Endothelial cell of umbilical vein (primary cell): ENCODE measurements at regions not wholly inside any gene's neighbourhood (a gene's known extent, or its start where the extent isn't known, plus 50 kb on each side); places are given as distances from the start of the nearest gene placed in this dataset.

ENCODE experiments used
- BruUV-seq: library from RNA; stranded (reverse); fragments of 400-500 nt; replicated peaks from 2 replicates; lab custom pipeline; 2021; lab: Mats Ljungman, UMichigan
- CTCF ChIA-PET: fragments of 300-600, 350-600 bp; sonication (Branson Sonifier 250); formaldehyde crosslinking; loops from one replicate; lab custom pipeline; 2021; ENCODE audit warnings: antibody characterized with exemption, inconsistent platforms; lab: Charles Lee
- POLR2A ChIA-PET: fragments of 300-600, 350-600 bp; sonication (Branson Sonifier 250); formaldehyde crosslinking; loops from one replicate; lab custom pipeline; 2021; ENCODE audit warnings: antibody characterized with exemption, inconsistent platforms; lab: Charles Lee
- DNase-seq: peaks from one replicate; pipeline ENCODE4 v3.0.0-alpha.2; 2011; ENCODE audit warnings: low read depth, low spot score
- FAIRE-seq: peaks from 2 replicates; lab custom pipeline; 2011; peaks lifted over from hg19 to GRCh38; lab: Jason Lieb, UNC
- H2AFZ ChIP-seq: 2 replicates; pipeline ENCODE4 v1.6.0; 2012; ENCODE audit warnings: low read depth, low read length, control low read depth, inconsistent platforms
- H3K27ac ChIP-seq: 2 replicates; pipeline ENCODE4 v1.5.1; 2011; ENCODE audit warnings: low read depth, mild to moderate bottlenecking, control low read depth, low read length, moderate library complexity; ENCODE audit not compliant: insufficient read depth
- H3K27me3 ChIP-seq, 2 experiments: 2 replicates each; pipeline versions ENCODE4 v1.6.0 to v1.6.1; 2011; ENCODE audit warnings: low read length in 2 of 2, mixed read lengths in 1 of 2; ENCODE audit not compliant: control insufficient read depth in 2 of 2, insufficient read depth in 2 of 2
- H3K36me3 ChIP-seq, 2 experiments: 2 replicates in 1 of 2; 3 replicates in 1 of 2; pipeline ENCODE4 v1.5.1; 2011; ENCODE audit warnings: low read length in 2 of 2, mild to moderate bottlenecking in 1 of 2, moderate library complexity in 1 of 2; ENCODE audit not compliant: control insufficient read depth in 2 of 2, insufficient read depth in 2 of 2; ENCODE audit errors: extremely low read depth in 1 of 2
- H3K4me1 ChIP-seq: 3 replicates; pipeline ENCODE4 v1.5.1; 2011; ENCODE audit warnings: mild to moderate bottlenecking, low read length; ENCODE audit not compliant: control insufficient read depth, insufficient read depth; ENCODE audit errors: extremely low read depth
- H3K4me2 ChIP-seq: 2 replicates; pipeline ENCODE4 v1.6.1; 2011; ENCODE audit warnings: low read length, control low read depth, mixed read lengths; ENCODE audit not compliant: insufficient read depth
- H3K4me3 ChIP-seq, 3 experiments: fragments of 200-600 bp in 1 of 3; sonication (generic), shearing (Covaris generic) in 1 of 3; replicated peaks in 1 of 3; 2 replicates each; pipeline ENCODE4 v1.5.1; 2011 to 2016; ENCODE audit warnings: control low read depth in 3 of 3, low read length in 3 of 3, mild to moderate bottlenecking in 2 of 3, inconsistent platforms in 1 of 3, low read depth in 1 of 3, moderate library complexity in 1 of 3; ENCODE audit not compliant: insufficient read depth in 1 of 3
- H3K79me2 ChIP-seq: 2 replicates; pipeline ENCODE4 v1.6.0; 2012; ENCODE audit warnings: low read length, inconsistent platforms; ENCODE audit not compliant: control insufficient read depth, insufficient read depth
- H3K9ac ChIP-seq: replicated peaks from 2 replicates; pipeline ENCODE3; 2011; ENCODE audit warnings: low read length, control low read depth; ENCODE audit not compliant: insufficient read depth; ENCODE audit errors: extremely low read depth
- H3K9me1 ChIP-seq: replicated peaks from 3 replicates; pipeline ENCODE4 v1.6.0; 2011; ENCODE audit warnings: mild to moderate bottlenecking, low read length; ENCODE audit not compliant: control insufficient read depth, insufficient read depth; ENCODE audit errors: extremely low read depth
- H3K9me3 ChIP-seq: replicated peaks from 2 replicates; pipeline ENCODE4 v1.5.1; 2012; ENCODE audit warnings: low read length, inconsistent platforms; ENCODE audit not compliant: control insufficient read depth, insufficient read depth
- H4K20me1 ChIP-seq: replicated peaks from 2 replicates; pipeline ENCODE3; 2011; ENCODE audit warnings: mild to moderate bottlenecking, low read length; ENCODE audit not compliant: control insufficient read depth, insufficient read depth; ENCODE audit errors: extremely low read depth
- EZH2 ChIP-seq: IDR thresholded peaks from 2 replicates; pipeline ENCODE4 v1.6.1; 2012; ENCODE audit warnings: borderline replicate concordance, low read depth, mild to moderate bottlenecking, moderate library complexity, low read length, inconsistent platforms; ENCODE audit not compliant: severe bottlenecking
- FOS ChIP-seq: IDR thresholded peaks from 2 replicates; pipeline ENCODE4 v1.6.1; 2011; ENCODE audit warnings: mild to moderate bottlenecking, low read length, moderate library complexity, borderline replicate concordance; ENCODE audit not compliant: insufficient read depth
- GATA2 ChIP-seq: IDR thresholded peaks from 2 replicates; pipeline ENCODE4 v1.7.0; 2011; ENCODE audit warnings: low read depth, mild to moderate bottlenecking, moderate library complexity, mixed read lengths, low read length; ENCODE audit not compliant: insufficient read length, insufficient read depth
- JUN ChIP-seq: IDR thresholded peaks from 2 replicates; pipeline ENCODE4 v1.6.1; 2011; ENCODE audit warnings: borderline replicate concordance, low read depth; ENCODE audit not compliant: insufficient read length, insufficient read depth
- MYC ChIP-seq: IDR thresholded peaks from one replicate; pipeline ENCODE4 v1.6.1; 2011; ENCODE audit warnings: mild to moderate bottlenecking, low read depth, low read length
- POLR2A ChIP-seq: IDR thresholded peaks from 2 replicates; pipeline ENCODE4 v1.6.1; 2012; ENCODE audit warnings: low read depth, mild to moderate bottlenecking, control low read depth, low read length
- POLR2AphosphoS5 ChIP-seq: IDR thresholded peaks from 2 replicates; pipeline ENCODE4 v1.6.1; 2012; ENCODE audit warnings: low read depth, mild to moderate bottlenecking, control low read depth, low read length, moderate library complexity; ENCODE audit not compliant: insufficient read depth
- dilution Hi-C: fragments of 300-500 bp; cut with MboI; formaldehyde crosslinking; loops from one replicate; pipeline ENCODE4 v1.15.0; 2019; ENCODE audit warnings: low sequenced_read_pairs; ENCODE audit not compliant: extremely low pct_ligation_motif_present
- intact Hi-C: fragments of 100-400 bp; cut with micrococcal nuclease; formaldehyde crosslinking; loops from one replicate; pipeline ENCODE4 v1.10.0; 2022
- TF ChIP-seq, protein P1 (sequence below), 2 donors: IDR thresholded peaks; 1 replicate in 1 of 2; 2 replicates in 1 of 2; pipeline ENCODE4 v1.5.1; 2011; ENCODE audit warnings: low read length in 2 of 2, mild to moderate bottlenecking in 2 of 2, moderate library complexity in 2 of 2, control low read depth in 1 of 2, inconsistent platforms in 1 of 2, low read depth in 1 of 2; ENCODE audit not compliant: insufficient read depth in 1 of 2; ENCODE audit errors: extremely low read depth in 1 of 2
- TF ChIP-seq, protein P2 (sequence below): IDR thresholded peaks from 2 replicates; pipeline ENCODE4 v1.6.1; 2011; ENCODE audit not compliant: insufficient read depth, insufficient read length

DNA sequence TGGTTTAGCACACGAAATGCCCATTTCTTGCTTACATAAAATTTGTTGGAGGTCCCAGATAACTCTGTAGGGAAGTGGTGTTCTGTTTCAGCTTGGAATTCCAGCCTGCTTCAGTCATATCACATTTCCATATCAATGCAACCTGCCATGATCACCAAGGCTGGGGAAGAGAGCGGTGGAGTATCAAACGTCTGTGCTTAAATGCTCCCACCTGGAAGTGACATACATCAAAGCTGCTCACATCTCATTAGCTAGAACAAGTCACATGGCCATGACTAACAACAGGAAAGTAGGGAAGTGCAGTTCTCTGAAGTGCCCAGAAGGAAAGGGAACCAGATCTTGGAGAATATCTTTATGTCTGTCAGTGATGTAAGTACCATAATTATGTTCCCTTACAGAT lies 130.2 kb upstream of the CFAP20DC start:
- POLR2A ChIA-PET = no interaction called here
- TF ChIP-seq EZH2 (no peak), MYC (no peak), GATA2 (no peak)
- TF ChIP-seq, protein P1, sequence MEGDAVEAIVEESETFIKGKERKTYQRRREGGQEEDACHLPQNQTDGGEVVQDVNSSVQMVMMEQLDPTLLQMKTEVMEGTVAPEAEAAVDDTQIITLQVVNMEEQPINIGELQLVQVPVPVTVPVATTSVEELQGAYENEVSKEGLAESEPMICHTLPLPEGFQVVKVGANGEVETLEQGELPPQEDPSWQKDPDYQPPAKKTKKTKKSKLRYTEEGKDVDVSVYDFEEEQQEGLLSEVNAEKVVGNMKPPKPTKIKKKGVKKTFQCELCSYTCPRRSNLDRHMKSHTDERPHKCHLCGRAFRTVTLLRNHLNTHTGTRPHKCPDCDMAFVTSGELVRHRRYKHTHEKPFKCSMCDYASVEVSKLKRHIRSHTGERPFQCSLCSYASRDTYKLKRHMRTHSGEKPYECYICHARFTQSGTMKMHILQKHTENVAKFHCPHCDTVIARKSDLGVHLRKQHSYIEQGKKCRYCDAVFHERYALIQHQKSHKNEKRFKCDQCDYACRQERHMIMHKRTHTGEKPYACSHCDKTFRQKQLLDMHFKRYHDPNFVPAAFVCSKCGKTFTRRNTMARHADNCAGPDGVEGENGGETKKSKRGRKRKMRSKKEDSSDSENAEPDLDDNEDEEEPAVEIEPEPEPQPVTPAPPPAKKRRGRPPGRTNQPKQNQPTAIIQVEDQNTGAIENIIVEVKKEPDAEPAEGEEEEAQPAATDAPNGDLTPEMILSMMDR (IDR thresholded peaks at IDR 0.05; ENCODE audit: extremely low read depth in 1 of 2, insufficient read depth in 1 of 2, low read depth in 1 of 2, low read length in 2 of 2) = no peak
- Histone ChIP-seq H3K27me3 (no peaks in the 10 kb centered on the region), H3K9me3 (no peaks in the 10 kb centered on the region), H3K79me2 (no peaks in the 10 kb centered on the region), H3K4me1 (no peaks in the 10 kb centered on the region), H3K9ac (no peak overlapping the region), H3K36me3 (no peaks in the 10 kb centered on the region), H3K9me1 (no peaks in the 10 kb centered on the region), H4K20me1 (no peaks in the 10 kb centered on the region), H3K4me3 (no peak overlapping the region), H2AFZ (no peak overlapping the region), H3K27ac (no peak overlapping the region), H3K4me2 (no peak overlapping the region)
- DNase-seq (no peak), FAIRE-seq (no peak)
- intact Hi-C loops (no loop called here), dilution Hi-C loops (no loop called here)
- CTCF ChIA-PET = no interaction called here
- no TSS peak for BruUV-seq

DNA sequence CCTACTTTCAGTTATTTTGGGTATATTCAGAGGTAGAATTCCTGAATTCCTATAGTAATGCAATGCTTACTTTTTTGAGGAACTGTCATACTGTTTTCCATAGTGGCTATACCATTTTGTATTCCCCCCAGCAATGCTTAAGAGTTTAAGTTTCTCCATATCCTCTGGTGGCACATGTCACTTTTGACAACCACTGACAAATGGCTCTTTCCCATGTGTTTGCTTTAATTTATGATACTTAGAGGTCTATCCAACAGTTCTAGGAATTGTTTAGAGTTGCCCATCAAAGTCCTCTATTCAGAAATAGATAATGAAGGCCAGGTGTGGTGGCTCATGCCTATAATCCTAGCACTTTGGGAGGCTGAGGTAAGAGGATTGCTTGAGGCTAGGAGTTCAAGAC lies 128.9 kb upstream of the CFAP20DC start:
- ChIA-PET CTCF (no interaction called here), POLR2A (no interaction called here)
- intact Hi-C loops = no loop called here
- FAIRE-seq = no peak
- Histone ChIP-seq H3K4me1 (no peaks in the 10 kb centered on the region), H3K4me2 (no peak overlapping the region), H3K27ac (no peak overlapping the region), H3K9me3 (no peaks in the 10 kb centered on the region), H3K79me2 (no peaks in the 10 kb centered on the region), H2AFZ (no peak overlapping the region), H3K27me3 (no peaks in the 10 kb centered on the region), H3K36me3 (no peaks in the 10 kb centered on the region), H3K9me1 (no peaks in the 10 kb centered on the region), H4K20me1 (no peaks in the 10 kb centered on the region), H3K4me3 (no peak overlapping the region), H3K9ac (no peak overlapping the region)
- BruUV-seq = no TSS peak
- dilution Hi-C loops = no loop called here
- TF ChIP-seq POLR2AphosphoS5 = no peak
- TF ChIP-seq FOS = no peak
- no peak for TF ChIP-seq GATA2
- TF ChIP-seq POLR2A = no peak
- no peak for TF ChIP-seq JUN
- TF ChIP-seq EZH2 = no peak
- TF ChIP-seq, protein P1 (IDR thresholded peaks at IDR 0.05; ENCODE audit: extremely low read depth in 1 of 2, insufficient read depth in 1 of 2, low read depth in 1 of 2, low read length in 2 of 2) = no peak
- no peak for TF ChIP-seq MYC
- TF ChIP-seq, protein P2, sequence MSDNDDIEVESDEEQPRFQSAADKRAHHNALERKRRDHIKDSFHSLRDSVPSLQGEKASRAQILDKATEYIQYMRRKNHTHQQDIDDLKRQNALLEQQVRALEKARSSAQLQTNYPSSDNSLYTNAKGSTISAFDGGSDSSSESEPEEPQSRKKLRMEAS = no peak
- no peak for DNase-seq
